Jurkat, Clone E6-1 (cell line): ENCODE measurements at regions not wholly inside any gene's neighbourhood (a gene's known extent, or its start where the extent isn't known, plus 50 kb on each side); places are given as distances from the start of the nearest gene placed in this dataset.
"Not testable (repeated sequence)": the region's sequence is repeated elsewhere in the genome, so short reads cannot be mapped to it uniquely, and the experiment has no call there.

Source experiments
- DNase-seq: peaks from one replicate; pipeline ENCODE4 v3.0.0-alpha.2; 2011; ENCODE audit warnings: low read depth, low spot score
- H3K4me3 ChIP-seq: 2 replicates; pipeline ENCODE4 v1.5.1; 2011; ENCODE audit warnings: mild to moderate bottlenecking, low read length, control low read depth, moderate library complexity

DNA sequence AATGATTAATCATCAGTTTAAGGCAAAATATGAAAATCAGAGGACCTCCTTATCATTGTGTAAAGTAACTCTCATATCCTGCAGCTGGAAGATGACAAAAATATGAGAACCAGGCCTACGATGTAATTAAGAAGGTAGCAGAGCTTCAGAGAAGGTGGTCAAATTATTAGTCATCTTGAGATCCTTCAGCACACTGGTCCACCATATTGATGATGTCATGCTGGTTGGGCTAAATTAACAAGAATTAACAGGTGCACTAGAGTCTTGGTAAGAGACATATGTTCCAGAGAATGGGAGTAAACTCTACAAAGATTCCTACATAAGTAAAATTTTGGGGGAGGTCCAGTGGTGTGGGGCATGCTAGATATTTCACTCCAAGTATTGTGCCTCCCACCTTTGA, 112.8 kb downstream of the OTOR start:
- no peak overlapping the region for H3K4me3 ChIP-seq
- no peak for DNase-seq

DNA sequence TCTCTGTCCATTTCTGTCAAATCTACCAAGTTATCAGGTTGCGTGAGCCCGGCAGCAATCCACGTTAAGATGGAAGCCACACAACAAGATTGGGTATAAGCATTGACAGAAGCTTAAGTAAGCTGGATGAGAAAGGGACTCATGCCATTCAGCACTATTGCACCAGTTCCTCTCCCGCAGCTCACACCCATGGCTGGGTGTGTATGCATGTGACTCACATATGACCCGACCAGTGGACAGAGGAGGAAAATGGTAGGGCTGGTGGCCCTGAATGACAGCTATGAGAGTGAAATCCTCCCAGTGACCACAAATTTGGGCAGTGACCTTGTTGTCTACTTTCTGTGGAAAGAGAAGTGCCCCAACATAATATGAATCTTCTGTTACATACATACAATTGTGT, 113.5 kb downstream of the OTOR start:
- no peak overlapping the region for H3K4me3 ChIP-seq
- DNase-seq = no peak

DNA sequence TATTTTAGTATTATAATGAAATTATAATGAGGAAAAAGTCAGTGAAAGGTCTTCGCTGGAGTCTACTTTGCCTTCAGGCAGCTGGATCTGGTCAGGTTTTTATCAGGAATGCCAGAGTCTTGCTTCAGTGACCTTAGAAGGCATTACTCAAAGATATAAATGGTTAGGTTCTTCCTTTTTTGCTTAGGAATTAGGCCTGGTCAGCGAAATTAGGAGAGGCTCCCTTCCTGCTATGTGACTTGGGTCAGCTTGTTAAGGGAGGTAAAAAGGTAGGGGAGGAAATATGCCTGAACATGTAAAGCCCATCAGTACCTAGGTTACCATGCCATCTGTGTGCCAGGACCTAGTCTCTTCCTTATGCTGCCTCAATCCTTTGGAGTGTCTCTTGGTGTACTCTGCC, 115.1 kb downstream of the OTOR start:
- no peak overlapping the region for H3K4me3 ChIP-seq
- DNase-seq = no peak

DNA sequence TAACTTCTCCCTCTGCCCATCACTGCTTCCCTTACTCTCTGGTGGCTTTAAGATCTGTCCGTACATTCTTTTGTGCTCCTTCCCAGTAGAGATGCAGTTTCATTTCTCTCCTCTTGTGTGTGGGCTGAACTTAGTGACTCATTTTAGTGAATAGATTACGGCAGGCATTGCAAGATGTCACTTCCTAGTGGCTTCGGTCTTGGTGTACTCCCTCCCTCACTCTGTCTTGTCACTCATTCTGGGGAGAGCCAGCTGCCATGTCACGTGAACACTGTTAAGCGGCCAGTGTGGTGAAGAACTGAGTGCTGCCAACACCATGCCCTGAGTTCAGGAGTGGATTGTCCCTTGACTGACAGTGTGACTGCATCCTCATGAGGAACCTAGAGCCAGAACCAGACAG, 115.9 kb downstream of the OTOR start:
- no peak overlapping the region for H3K4me3 ChIP-seq
- DNase-seq = peak; percentile 21

GRCh38 chr20:16864963-16865362, 116.8 kb downstream of the OTOR start:
- DNase-seq = no peak
- no peak overlapping the region for H3K4me3 ChIP-seq

DNA sequence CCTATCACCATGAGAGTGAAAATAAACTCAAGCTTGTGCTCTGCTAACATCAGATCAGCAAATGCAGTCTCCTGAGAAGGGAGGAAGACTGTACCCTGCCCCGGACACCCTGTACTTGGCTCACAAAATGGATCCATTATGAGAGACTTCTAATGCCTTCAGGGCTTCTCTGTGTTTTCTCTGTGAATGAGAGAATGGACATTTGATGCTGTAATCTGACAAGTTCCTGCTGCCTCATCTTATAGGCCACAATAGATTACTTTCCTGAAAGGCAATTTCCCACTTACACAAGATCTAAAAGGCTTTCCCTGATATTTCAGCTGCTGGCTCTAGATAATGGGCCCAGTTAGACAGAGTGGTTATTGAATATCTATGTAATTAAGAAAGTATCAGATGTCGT, 117.2 kb downstream of the OTOR start:
- H3K4me3 ChIP-seq = no peak overlapping the region
- DNase-seq = no peak

DNA sequence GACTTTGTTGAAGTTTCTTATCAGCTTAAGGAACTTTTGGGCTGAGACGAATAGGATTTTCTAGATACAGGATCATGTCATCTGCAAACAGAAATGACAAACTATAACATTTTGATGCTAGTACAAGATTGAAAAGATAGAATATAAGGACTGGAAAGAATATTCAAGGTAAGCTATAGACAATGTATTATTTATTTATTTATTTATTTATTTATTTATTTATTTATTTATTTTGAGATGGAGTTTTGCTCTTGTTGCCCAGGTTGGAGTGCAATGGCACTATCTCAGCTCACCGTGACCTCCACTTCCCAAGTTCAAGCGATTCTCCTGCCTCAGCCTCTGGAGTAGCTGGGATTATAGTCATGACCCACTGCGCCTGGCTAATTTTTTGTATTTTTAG, 125.0 kb downstream of the OTOR start:
- DNase-seq, H3K4me3 ChIP-seq: not testable (repeated sequence)

DNA sequence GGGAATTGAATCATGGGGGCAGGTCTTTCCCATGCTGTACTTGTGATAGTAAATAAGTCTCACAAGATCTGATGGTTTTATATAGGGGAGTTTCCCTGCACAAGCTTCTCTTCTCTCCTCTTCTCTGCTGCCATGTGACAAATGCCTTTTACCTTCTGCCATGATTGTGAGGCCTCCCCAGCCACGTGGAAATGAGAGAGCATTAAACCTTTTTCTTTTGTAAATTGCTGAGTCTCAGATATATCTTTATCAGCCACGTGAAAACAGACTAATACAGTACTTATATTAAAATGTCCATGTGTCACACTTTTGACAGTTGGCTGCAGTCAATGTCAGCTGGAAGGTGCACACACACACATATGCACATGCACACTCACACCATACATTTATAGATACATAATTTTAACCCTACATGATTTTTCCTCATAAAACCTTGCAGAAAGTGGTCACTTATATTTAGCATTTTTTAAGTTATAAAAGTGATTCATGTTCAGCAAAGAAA, 128.9 kb downstream of the OTOR start:
- H3K4me3 ChIP-seq = no peak overlapping the region
- no peak for DNase-seq

DNA sequence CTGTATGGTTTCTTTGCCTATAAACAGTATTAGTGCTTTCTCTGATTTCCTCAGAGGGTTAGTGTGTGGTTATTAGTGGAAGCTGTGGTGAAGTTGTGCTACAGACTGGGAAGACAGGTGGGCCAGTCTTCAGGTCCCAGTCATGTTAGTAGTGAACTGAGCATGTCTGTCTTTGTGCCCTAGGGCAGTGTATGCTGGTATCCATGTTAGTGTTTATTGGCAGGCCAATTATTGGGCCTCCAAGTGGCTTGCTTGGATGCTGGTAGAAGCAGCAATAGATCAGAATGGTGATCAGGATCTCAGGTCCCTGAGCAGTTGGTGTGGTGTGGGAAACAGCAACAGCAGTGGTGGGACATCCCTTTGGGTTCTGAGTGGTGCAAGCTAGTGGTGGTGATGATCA, 137.6 kb downstream of the OTOR start:
- DNase-seq = no peak
- no peak overlapping the region for H3K4me3 ChIP-seq

- H3K4me3 ChIP-seq = no peak overlapping the region
- DNase-seq = no peak
Measured at GRCh38 chr20:16898433-16898832, 150.3 kb downstream of the OTOR start.

DNA sequence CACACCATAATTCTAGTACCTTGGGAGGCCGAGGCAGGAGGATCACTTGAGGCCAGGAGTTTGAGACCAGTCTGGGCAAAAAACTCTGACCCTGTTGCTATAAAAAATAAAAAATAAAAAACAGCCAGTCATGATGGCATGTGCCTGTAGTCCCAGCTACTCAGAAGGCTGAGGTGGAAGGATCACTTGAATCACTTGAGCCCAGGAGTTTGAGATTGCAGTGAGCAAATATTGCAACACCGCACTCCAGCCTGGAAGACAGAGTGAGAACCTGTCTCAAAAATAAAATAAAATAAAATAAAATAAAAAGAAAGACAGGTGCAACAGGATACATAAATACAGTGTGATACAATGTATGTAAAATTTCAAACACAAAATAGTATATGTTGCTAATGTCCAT, 154.5 kb downstream of the OTOR start:
- DNase-seq = no peak

DNA sequence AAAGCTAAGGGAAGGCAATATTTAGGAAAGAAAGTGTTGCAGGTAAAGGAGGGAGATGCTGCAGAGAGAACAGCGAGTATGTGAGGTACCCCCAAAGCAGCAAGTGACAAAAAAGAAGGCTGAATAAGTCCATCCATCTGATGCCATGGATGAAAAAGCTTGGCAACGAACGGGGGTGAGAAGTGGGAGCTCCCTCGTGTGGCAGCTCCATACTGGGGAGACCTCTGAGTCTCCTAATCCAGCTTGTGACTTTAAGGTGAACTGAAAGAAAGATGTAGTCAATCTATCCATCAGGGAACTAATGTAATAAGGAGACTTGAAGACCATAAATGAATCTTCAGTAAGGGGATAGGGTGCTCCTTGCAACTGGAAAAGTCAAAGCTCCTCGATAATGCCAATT, 156.6 kb downstream of the OTOR start:
- no peak for DNase-seq
- H3K4me3 ChIP-seq = no peak overlapping the region

More for the DNA sequence above, 154.5 kb downstream of the OTOR start:
- H3K4me3 ChIP-seq = no peak overlapping the region

DNA sequence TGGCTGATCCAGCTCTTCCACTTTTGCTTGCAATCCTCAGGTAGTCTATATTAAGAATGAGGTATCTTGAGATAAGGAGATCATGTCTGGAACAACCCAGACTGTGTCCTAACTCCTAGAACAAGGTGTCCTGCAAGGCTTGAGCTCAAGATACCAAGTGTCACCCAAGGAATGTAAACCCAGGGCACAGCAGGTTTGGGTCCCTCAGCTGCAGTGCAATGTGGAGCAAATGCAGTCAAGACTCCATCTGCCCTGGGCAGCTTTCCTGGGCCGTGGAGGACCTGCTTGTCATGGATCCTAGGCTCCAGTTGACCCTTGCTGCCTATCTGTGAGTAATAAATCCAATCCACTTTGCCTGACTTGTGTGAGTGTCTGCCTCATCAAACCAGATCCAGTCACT, 166.1 kb downstream of the OTOR start:
- DNase-seq = no peak
- H3K4me3 ChIP-seq = no peak overlapping the region

- no peak overlapping the region for H3K4me3 ChIP-seq
- DNase-seq = no peak
Measured at GRCh38 chr20:16916165-16916564, 168.0 kb downstream of the OTOR start.

- no peak for DNase-seq
- H3K4me3 ChIP-seq = no peak overlapping the region
Measured at GRCh38 chr20:16917636-16918035, 169.5 kb downstream of the OTOR start.

DNA sequence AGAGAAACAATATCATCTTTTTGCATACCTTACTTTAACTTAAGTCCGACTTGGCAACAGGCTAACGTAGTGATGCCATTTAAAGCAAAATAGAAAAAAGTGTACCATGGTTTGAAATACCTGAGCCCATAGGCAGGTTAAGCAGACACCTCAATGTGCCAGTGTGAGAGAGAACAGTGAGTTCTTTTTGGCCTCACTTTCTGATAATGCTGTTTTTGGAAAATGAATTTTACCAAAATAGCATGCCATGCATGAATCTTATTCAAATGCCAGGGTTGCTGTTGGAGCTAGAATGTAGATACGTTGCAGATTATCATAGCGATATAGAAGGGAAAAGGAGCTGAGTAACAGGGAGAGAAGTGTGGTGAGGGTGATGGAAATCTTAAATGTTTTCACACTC, 170.2 kb downstream of the OTOR start:
- DNase-seq = no peak
- H3K4me3 ChIP-seq = no peak overlapping the region

GRCh38 chr20:16919841-16920240, 171.7 kb downstream of the OTOR start:
- no peak for DNase-seq
- H3K4me3 ChIP-seq = no peak overlapping the region

- no peak for DNase-seq
- H3K4me3 ChIP-seq = no peak overlapping the region
Measured at GRCh38 chr20:16922834-16923233, 174.7 kb downstream of the OTOR start.

DNA sequence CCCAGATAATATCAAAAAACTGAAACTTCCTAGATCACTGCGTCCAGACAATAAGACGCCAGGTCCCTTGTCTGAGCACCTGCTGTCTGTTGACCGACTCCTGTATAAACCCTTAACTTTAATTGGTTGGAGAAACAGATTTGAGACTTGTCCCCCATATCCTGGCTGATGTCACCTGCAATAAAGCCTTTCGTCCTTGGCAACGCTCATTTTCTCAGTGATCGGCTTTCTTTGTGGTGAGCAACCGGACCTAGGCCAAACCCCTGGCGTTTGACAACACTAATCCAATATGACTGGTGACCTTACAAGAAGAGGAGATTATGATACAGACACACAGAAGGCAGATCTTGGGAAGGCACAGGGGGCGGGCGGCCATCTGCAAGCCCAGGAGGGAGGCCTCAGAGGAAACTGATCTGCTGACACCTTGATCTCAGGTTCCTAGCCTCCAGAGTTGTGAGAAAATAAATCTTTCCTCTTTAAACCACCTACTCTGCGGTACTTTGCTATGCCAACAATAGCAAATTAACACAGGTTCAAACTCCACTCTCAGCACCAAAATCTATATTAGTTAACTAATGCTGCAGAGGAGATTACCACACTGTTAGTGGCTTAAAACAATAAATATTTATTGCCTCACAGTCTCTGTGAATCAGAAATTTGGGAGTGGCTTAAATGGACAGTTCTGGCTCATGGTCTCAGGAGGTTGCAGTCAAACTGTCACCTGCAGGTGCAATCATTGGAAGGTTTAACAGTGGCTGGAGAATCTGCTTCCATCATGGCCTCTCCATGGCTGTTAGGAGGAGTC, 178.7 kb downstream of the OTOR start:
- H3K4me3 ChIP-seq = no peak overlapping the region
- no peak for DNase-seq

- DNase-seq = no peak
- no peak overlapping the region for H3K4me3 ChIP-seq
Measured at GRCh38 chr20:16929756-16930155, 181.6 kb downstream of the OTOR start.

DNA sequence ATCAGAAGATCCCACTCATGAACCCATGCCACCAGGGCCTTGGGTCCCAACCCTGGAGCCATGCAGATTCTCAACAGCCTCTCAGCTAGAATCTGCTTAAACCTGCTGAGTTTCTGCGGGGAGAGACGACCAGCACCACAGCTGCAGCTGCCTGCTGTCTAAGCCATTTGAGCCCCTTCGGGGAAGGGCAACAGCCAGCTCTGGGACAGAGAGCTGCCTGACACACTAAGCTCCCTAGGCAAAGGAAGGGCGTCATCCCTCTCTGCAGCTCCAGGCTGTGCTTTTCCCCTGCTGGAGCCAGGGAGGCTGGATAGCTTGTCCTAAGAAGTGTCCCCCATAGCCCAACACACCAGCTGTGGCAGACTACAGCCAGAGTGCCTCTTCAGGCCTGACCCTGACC, 182.5 kb downstream of the OTOR start:
- no peak for DNase-seq
- no peak overlapping the region for H3K4me3 ChIP-seq
